ENCODE measurements at regions not wholly inside any gene's neighbourhood (a gene's known extent, or its start where the extent isn't known, plus 50 kb on each side); places are given as distances from the start of the nearest gene placed in this dataset.

GRCh38 chr11:104402812-104403521, 239.0 kb upstream of the PDGFD start:
- H3K27me3 ChIP-seq (ENCODE audit: insufficient read depth, low read length, poor library complexity), result no peaks in the 10 kb centered on the region
- H3K4me1 ChIP-seq (ENCODE audit: insufficient read depth, low read length), result no peaks in the 10 kb centered on the region
- no peak overlapping the region for H3K9ac ChIP-seq (ENCODE audit: low read depth, low read length)
- DNase-seq (no peak), ATAC-seq (ENCODE audit: insufficient read depth, low read depth) (no peak; the same call in 2 of the 3 replicates)
- H3K27ac ChIP-seq (ENCODE audit: low read length), result no peak overlapping the region
- H3K79me2 ChIP-seq (ENCODE audit: insufficient read depth, low read length), result no peaks in the 10 kb centered on the region
- no peak overlapping the region for H3K4me2 ChIP-seq (ENCODE audit: insufficient read depth, low read length)
- no peaks in the 10 kb centered on the region for H3K36me3 ChIP-seq (ENCODE audit: insufficient read depth, low read length)
- H3K9me3 ChIP-seq (ENCODE audit: insufficient read depth, low read length, severe bottlenecking), result no peaks in the 10 kb centered on the region
- H2AFZ ChIP-seq (ENCODE audit: low read depth, low read length), result no peak overlapping the region
- TF ChIP-seq, protein P1, sequence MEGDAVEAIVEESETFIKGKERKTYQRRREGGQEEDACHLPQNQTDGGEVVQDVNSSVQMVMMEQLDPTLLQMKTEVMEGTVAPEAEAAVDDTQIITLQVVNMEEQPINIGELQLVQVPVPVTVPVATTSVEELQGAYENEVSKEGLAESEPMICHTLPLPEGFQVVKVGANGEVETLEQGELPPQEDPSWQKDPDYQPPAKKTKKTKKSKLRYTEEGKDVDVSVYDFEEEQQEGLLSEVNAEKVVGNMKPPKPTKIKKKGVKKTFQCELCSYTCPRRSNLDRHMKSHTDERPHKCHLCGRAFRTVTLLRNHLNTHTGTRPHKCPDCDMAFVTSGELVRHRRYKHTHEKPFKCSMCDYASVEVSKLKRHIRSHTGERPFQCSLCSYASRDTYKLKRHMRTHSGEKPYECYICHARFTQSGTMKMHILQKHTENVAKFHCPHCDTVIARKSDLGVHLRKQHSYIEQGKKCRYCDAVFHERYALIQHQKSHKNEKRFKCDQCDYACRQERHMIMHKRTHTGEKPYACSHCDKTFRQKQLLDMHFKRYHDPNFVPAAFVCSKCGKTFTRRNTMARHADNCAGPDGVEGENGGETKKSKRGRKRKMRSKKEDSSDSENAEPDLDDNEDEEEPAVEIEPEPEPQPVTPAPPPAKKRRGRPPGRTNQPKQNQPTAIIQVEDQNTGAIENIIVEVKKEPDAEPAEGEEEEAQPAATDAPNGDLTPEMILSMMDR (IDR thresholded peaks at IDR 0.05; ENCODE audit: borderline replicate concordance, extremely low read depth, low read length, poor library complexity, severe bottlenecking), result no peak
- TF ChIP-seq EZH2 (IDR thresholded peaks at IDR 0.05; ENCODE audit: borderline replicate concordance, low read depth, low read length, severe bottlenecking), result no peak
- no peaks in the 10 kb centered on the region for H4K20me1 ChIP-seq (ENCODE audit: insufficient read depth, low read length)
- no peak overlapping the region for H3K4me3 ChIP-seq (ENCODE audit: low read depth in 1 of 2, low read length in 2 of 2)

GRCh38 chr11:104394508-104394907, 230.6 kb upstream of the PDGFD start:
- H3K79me2 ChIP-seq (ENCODE audit: insufficient read depth, low read length), result no peaks in the 10 kb centered on the region
- DNase-seq (no peak), ATAC-seq (ENCODE audit: insufficient read depth, low read depth) (no peak)
- no peak overlapping the region for H3K27ac ChIP-seq (ENCODE audit: low read length)
- H3K4me3 ChIP-seq (ENCODE audit: low read depth in 1 of 2, low read length in 2 of 2), result no peak overlapping the region
- TF ChIP-seq EZH2 (IDR thresholded peaks at IDR 0.05; ENCODE audit: borderline replicate concordance, low read depth, low read length, severe bottlenecking), result no peak
- TF ChIP-seq, protein P1 (IDR thresholded peaks at IDR 0.05; ENCODE audit: borderline replicate concordance, extremely low read depth, low read length, poor library complexity, severe bottlenecking), result no peak
- no peaks in the 10 kb centered on the region for H3K36me3 ChIP-seq (ENCODE audit: insufficient read depth, low read length)
- H2AFZ ChIP-seq (ENCODE audit: low read depth, low read length), result no peak overlapping the region
- H4K20me1 ChIP-seq (ENCODE audit: insufficient read depth, low read length), result no peaks in the 10 kb centered on the region
- H3K4me2 ChIP-seq (ENCODE audit: insufficient read depth, low read length), result no peak overlapping the region
- H3K4me1 ChIP-seq (ENCODE audit: insufficient read depth, low read length), result no peaks in the 10 kb centered on the region
- H3K9ac ChIP-seq (ENCODE audit: low read depth, low read length), result no peak overlapping the region
- no peaks in the 10 kb centered on the region for H3K27me3 ChIP-seq (ENCODE audit: insufficient read depth, low read length, poor library complexity)
- no peaks in the 10 kb centered on the region for H3K9me3 ChIP-seq (ENCODE audit: insufficient read depth, low read length, severe bottlenecking)

- H3K27me3 ChIP-seq (ENCODE audit: insufficient read depth, low read length, poor library complexity), result no peaks in the 10 kb centered on the region
- no peaks in the 10 kb centered on the region for H3K4me1 ChIP-seq (ENCODE audit: insufficient read depth, low read length)
- no peaks in the 10 kb centered on the region for H3K9me3 ChIP-seq (ENCODE audit: insufficient read depth, low read length, severe bottlenecking)
- H2AFZ ChIP-seq (ENCODE audit: low read depth, low read length), result no peak overlapping the region
- ATAC-seq (ENCODE audit: insufficient read depth, low read depth) (no peak), DNase-seq (no peak)
- H3K4me3 ChIP-seq (ENCODE audit: low read depth in 1 of 2, low read length in 2 of 2), result no peak overlapping the region
- no peaks in the 10 kb centered on the region for H4K20me1 ChIP-seq (ENCODE audit: insufficient read depth, low read length)
- no peaks in the 10 kb centered on the region for H3K36me3 ChIP-seq (ENCODE audit: insufficient read depth, low read length)
- no peaks in the 10 kb centered on the region for H3K79me2 ChIP-seq (ENCODE audit: insufficient read depth, low read length)
- no peak overlapping the region for H3K9ac ChIP-seq (ENCODE audit: low read depth, low read length)
- TF ChIP-seq, protein P1 (IDR thresholded peaks at IDR 0.05; ENCODE audit: borderline replicate concordance, extremely low read depth, low read length, poor library complexity, severe bottlenecking), result no peak
- TF ChIP-seq EZH2 (IDR thresholded peaks at IDR 0.05; ENCODE audit: borderline replicate concordance, low read depth, low read length, severe bottlenecking), result no peak
- H3K4me2 ChIP-seq (ENCODE audit: insufficient read depth, low read length), result no peak overlapping the region
- H3K27ac ChIP-seq (ENCODE audit: low read length), result no peak overlapping the region
Observed at GRCh38 chr11:104390651-104391050, 226.7 kb upstream of the PDGFD start.

Measured in DND-41 (cell line).